ENCODE measurements at regions not wholly inside any gene's neighbourhood (a gene's known extent, or its start where the extent isn't known, plus 50 kb on each side); places are given as distances from the start of the nearest gene placed in this dataset.

DNA sequence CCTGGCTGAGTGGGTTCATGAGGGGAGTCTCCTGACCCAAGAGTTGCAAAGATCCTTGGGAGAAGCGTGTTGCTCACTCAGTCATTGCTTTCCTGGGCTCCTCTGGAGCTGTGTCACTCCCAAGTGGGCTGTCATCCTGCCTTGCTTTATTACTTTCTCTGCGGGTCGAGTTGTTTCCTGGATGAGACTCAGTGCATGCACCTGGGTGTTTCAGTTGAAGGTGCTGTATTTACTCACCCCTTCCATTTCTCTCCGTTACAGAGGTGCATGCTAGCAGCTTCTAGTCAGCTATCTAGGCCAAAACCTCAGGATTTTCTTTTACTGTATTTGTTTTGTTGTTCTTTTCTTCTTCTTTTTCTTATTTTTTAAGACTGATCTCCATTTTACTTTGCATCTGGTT is 785.5 kb upstream of the EDIL3 start:
- no peak for FAIRE-seq
- Histone ChIP-seq H3K36me3 (ENCODE audit: control insufficient read depth, insufficient read depth, low read length) (no peaks in the 10 kb centered on the region), H3K9ac (ENCODE audit: insufficient read depth in 1 of 2, low read depth in 2 of 2, low read length in 2 of 2) (no peak overlapping the region), H3K27ac (ENCODE audit: extremely low read depth, low read depth, low read length) (no peak overlapping the region), H4K20me1 (replicated peaks; ENCODE audit: control insufficient read depth, insufficient read depth, low read length) (no peaks in the 10 kb centered on the region), H3K79me2 (ENCODE audit: control insufficient read depth, insufficient read depth, low read length) (no peaks in the 10 kb centered on the region), H3K4me3 (no peak overlapping the region), H3K9me1 (ENCODE audit: control insufficient read depth, insufficient read depth, low read length) (no peaks in the 10 kb centered on the region), H3K27me3 (ENCODE audit: control insufficient read depth in 2 of 2, insufficient read depth in 2 of 2, low read length in 2 of 2) (no peaks in the 10 kb centered on the region), H2AFZ (ENCODE audit: low read depth, low read length) (no peak overlapping the region), H3K9me3 (replicated peaks; ENCODE audit: control insufficient read depth, insufficient read depth, low read depth, low read length) (no peaks in the 10 kb centered on the region), H3K4me2 (ENCODE audit: insufficient read depth, low read length) (no peak overlapping the region), H3K4me1 (replicated peaks in 1 of 2; ENCODE audit: control insufficient read depth in 2 of 2, insufficient read depth in 2 of 2, low read length in 2 of 2) (no peaks in the 10 kb centered on the region)
- TF ChIP-seq, protein P1, sequence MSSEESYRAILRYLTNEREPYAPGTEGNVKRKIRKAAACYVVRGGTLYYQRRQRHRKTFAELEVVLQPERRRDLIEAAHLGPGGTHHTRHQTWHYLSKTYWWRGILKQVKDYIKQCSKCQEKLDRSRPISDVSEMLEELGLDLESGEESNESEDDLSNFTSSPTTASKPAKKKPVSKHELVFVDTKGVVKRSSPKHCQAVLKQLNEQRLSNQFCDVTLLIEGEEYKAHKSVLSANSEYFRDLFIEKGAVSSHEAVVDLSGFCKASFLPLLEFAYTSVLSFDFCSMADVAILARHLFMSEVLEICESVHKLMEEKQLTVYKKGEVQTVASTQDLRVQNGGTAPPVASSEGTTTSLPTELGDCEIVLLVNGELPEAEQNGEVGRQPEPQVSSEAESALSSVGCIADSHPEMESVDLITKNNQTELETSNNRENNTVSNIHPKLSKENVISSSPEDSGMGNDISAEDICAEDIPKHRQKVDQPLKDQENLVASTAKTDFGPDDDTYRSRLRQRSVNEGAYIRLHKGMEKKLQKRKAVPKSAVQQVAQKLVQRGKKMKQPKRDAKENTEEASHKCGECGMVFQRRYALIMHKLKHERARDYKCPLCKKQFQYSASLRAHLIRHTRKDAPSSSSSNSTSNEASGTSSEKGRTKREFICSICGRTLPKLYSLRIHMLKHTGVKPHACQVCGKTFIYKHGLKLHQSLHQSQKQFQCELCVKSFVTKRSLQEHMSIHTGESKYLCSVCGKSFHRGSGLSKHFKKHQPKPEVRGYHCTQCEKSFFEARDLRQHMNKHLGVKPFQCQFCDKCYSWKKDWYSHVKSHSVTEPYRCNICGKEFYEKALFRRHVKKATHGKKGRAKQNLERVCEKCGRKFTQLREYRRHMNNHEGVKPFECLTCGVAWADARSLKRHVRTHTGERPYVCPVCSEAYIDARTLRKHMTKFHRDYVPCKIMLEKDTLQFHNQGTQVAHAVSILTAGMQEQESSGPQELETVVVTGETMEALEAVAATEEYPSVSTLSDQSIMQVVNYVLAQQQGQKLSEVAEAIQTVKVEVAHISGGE (CRISPR knock-in tag; IDR thresholded peaks at IDR 0.05) = no peak
- TF ChIP-seq, protein P2, sequence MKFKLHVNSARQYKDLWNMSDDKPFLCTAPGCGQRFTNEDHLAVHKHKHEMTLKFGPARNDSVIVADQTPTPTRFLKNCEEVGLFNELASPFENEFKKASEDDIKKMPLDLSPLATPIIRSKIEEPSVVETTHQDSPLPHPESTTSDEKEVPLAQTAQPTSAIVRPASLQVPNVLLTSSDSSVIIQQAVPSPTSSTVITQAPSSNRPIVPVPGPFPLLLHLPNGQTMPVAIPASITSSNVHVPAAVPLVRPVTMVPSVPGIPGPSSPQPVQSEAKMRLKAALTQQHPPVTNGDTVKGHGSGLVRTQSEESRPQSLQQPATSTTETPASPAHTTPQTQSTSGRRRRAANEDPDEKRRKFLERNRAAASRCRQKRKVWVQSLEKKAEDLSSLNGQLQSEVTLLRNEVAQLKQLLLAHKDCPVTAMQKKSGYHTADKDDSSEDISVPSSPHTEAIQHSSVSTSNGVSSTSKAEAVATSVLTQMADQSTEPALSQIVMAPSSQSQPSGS (CRISPR knock-in tag; IDR thresholded peaks at IDR 0.05) = no peak
- no peak for TF ChIP-seq NR2F6 (CRISPR knock-in tag; IDR thresholded peaks at IDR 0.05)
- no peak for TF ChIP-seq MIER1 (IDR thresholded peaks at IDR 0.05; ENCODE audit: low read depth)
- no peak for TF ChIP-seq MEF2D (tag; conservative IDR thresholded peaks at IDR 0.05; ENCODE audit: low read depth)
- TF ChIP-seq, protein P3, sequence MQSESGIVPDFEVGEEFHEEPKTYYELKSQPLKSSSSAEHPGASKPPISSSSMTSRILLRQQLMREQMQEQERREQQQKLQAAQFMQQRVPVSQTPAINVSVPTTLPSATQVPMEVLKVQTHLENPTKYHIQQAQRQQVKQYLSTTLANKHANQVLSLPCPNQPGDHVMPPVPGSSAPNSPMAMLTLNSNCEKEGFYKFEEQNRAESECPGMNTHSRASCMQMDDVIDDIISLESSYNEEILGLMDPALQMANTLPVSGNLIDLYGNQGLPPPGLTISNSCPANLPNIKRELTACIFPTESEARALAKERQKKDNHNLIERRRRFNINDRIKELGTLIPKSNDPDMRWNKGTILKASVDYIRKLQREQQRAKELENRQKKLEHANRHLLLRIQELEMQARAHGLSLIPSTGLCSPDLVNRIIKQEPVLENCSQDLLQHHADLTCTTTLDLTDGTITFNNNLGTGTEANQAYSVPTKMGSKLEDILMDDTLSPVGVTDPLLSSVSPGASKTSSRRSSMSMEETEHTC (IDR thresholded peaks at IDR 0.05) = no peak
- TF ChIP-seq COPS2 (conservative IDR thresholded peaks at IDR 0.05) = no peak
- no peak for TF ChIP-seq RB1 (IDR thresholded peaks at IDR 0.05; ENCODE audit: low read depth)
- TF ChIP-seq TGIF2 (CRISPR knock-in tag; IDR thresholded peaks at IDR 0.05) = no peak
- TF ChIP-seq SRF (CRISPR knock-in tag; IDR thresholded peaks at IDR 0.05) = no peak
- no peak for TF ChIP-seq NR2C2 (CRISPR knock-in tag; IDR thresholded peaks at IDR 0.05)
- no peak for TF ChIP-seq NR2C2 (tag; IDR thresholded peaks at IDR 0.05)
- TF ChIP-seq, protein P4, sequence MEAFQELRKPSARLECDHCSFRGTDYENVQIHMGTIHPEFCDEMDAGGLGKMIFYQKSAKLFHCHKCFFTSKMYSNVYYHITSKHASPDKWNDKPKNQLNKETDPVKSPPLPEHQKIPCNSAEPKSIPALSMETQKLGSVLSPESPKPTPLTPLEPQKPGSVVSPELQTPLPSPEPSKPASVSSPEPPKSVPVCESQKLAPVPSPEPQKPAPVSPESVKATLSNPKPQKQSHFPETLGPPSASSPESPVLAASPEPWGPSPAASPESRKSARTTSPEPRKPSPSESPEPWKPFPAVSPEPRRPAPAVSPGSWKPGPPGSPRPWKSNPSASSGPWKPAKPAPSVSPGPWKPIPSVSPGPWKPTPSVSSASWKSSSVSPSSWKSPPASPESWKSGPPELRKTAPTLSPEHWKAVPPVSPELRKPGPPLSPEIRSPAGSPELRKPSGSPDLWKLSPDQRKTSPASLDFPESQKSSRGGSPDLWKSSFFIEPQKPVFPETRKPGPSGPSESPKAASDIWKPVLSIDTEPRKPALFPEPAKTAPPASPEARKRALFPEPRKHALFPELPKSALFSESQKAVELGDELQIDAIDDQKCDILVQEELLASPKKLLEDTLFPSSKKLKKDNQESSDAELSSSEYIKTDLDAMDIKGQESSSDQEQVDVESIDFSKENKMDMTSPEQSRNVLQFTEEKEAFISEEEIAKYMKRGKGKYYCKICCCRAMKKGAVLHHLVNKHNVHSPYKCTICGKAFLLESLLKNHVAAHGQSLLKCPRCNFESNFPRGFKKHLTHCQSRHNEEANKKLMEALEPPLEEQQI (IDR thresholded peaks at IDR 0.05) = no peak
- ChIA-PET CTCF (ENCODE audit: low intra/inter-chr PET ratio) (no interaction called here), POLR2A (no interaction called here)
- no TSS peak for BruUV-seq (replicated peaks)
- intact Hi-C loops (cut with micrococcal nuclease) (no loop called here), in situ Hi-C loops (cut with MboI) (no loop called here)
- no peak for ATAC-seq
- DNase-seq (ENCODE audit: extremely low read depth in 1 of 4, low spot score in 3 of 4) = no peak
- WGBS (ENCODE audit: insufficient coverage, low coverage, missing lambda C conversion rate) = 4% methylated on average over 4 of the region's 4 CpGs
